ENCODE measurements at regions not wholly inside any gene's neighbourhood (a gene's known extent, or its start where the extent isn't known, plus 50 kb on each side); places are given as distances from the start of the nearest gene placed in this dataset.
A peak's percentile ranks its signal among the peaks of the same experiment; 100 is the strongest.

DNA sequence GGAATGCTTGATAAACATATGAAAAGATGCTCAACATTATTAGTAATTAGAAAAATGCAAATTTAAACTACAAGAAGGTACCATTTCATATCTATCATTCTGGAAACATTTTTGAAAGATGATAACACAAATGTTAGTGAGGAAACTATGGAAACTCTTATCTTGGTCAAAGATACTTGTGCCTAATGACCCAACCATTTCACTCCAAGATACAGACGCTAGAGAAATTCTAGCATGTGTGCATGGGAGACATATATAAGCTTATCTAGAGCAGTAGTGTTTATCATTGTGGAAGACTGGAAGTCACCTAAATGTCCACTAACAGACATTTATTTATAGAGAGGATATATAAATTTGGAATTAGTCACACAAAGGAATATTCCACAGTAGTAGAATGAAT lies 143.1 kb upstream of the HMGA2 start:
- DNase-seq (no peak), FAIRE-seq (no peak)
- Histone ChIP-seq H3K27me3 (ENCODE audit: control insufficient read depth, insufficient read depth, low read length) (no peaks in the 10 kb centered on the region), H3K9me3 (ENCODE audit: control insufficient read depth in 2 of 3, insufficient read depth in 1 of 3, low read length in 3 of 3) (no peaks in the 10 kb centered on the region), H3K9ac (ENCODE audit: low read length in 3 of 3) (no peak overlapping the region), H3K4me3 (ENCODE audit: low read length in 3 of 3) (no peak overlapping the region), H3K4me1 (ENCODE audit: control insufficient read depth in 2 of 3, insufficient read depth in 2 of 3, low read depth in 1 of 3, low read length in 3 of 3) (no peaks in the 10 kb centered on the region), H3K36me3 (ENCODE audit: control insufficient read depth in 2 of 3, insufficient read depth in 3 of 3, low read length in 3 of 3) (no peaks in the 10 kb centered on the region), H3K27ac (ENCODE audit: low read depth in 2 of 2, low read length in 2 of 2) (no peak overlapping the region)
- intact Hi-C loops (cut with DNase I) = no loop called here
- TF ChIP-seq, protein P1, sequence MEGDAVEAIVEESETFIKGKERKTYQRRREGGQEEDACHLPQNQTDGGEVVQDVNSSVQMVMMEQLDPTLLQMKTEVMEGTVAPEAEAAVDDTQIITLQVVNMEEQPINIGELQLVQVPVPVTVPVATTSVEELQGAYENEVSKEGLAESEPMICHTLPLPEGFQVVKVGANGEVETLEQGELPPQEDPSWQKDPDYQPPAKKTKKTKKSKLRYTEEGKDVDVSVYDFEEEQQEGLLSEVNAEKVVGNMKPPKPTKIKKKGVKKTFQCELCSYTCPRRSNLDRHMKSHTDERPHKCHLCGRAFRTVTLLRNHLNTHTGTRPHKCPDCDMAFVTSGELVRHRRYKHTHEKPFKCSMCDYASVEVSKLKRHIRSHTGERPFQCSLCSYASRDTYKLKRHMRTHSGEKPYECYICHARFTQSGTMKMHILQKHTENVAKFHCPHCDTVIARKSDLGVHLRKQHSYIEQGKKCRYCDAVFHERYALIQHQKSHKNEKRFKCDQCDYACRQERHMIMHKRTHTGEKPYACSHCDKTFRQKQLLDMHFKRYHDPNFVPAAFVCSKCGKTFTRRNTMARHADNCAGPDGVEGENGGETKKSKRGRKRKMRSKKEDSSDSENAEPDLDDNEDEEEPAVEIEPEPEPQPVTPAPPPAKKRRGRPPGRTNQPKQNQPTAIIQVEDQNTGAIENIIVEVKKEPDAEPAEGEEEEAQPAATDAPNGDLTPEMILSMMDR (IDR thresholded peaks at IDR 0.05; ENCODE audit: borderline replicate concordance, extremely low read depth, insufficient read depth) = no peak

DNA sequence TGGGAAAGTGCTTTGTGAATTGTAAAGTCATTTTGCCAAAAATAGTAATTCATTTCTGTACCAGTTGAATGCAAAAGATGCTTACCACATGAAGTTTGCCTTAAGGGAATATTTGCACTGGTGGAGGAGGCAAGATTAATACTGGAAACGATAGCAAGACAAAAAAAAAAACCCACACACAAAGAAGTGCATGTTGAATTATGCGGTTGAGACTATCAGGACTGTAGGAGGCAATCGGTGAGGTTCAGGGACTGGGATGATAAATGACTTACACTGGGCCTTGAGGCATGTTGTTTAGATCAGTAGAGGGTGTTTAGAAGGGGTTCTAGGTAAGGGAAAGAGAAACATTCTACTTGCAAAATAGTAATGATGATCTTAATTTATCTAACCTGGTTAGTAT lies 142.2 kb upstream of the HMGA2 start:
- no peaks in the 10 kb centered on the region for H3K9me3 ChIP-seq (ENCODE audit: control insufficient read depth in 2 of 3, insufficient read depth in 1 of 3, low read length in 3 of 3)
- intact Hi-C loops (cut with DNase I) = no loop called here
- H3K27ac ChIP-seq (ENCODE audit: low read depth in 2 of 2, low read length in 2 of 2) = no peak overlapping the region
- no peaks in the 10 kb centered on the region for H3K36me3 ChIP-seq (ENCODE audit: control insufficient read depth in 2 of 3, insufficient read depth in 3 of 3, low read length in 3 of 3)
- no peak overlapping the region for H3K9ac ChIP-seq (ENCODE audit: low read length in 3 of 3)
- no peaks in the 10 kb centered on the region for H3K27me3 ChIP-seq (ENCODE audit: control insufficient read depth, insufficient read depth, low read length)
- TF ChIP-seq, protein P1 (IDR thresholded peaks at IDR 0.05; ENCODE audit: borderline replicate concordance, extremely low read depth, insufficient read depth) = no peak
- no peak overlapping the region for H3K4me3 ChIP-seq (ENCODE audit: low read length in 3 of 3)
- no peaks in the 10 kb centered on the region for H3K4me1 ChIP-seq (ENCODE audit: control insufficient read depth in 2 of 3, insufficient read depth in 2 of 3, low read depth in 1 of 3, low read length in 3 of 3)
- DNase-seq = no peak
- no peak for FAIRE-seq

DNA sequence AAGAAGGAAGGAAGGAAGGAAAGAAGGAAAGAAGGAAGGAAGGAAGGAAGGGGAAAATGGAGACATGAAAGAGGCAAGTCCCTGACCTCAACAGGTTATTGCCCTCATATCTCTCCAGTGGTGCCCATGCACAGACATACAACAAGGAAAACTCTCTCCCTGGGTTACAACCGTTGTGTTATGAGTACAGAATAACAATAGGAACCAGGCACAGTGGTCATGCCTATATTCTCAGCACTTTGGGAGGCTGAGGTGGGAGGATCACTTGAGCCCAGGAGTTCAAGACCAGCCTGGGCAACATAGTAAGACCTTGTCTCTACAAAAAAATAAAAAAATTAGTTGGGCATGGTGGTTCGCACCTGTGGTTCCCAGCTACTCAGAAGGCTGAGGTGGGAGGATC lies 139.4 kb upstream of the HMGA2 start:
- no peak for FAIRE-seq
- H3K9ac ChIP-seq (ENCODE audit: low read length in 3 of 3) = no peak overlapping the region
- no peak overlapping the region for H3K27ac ChIP-seq (ENCODE audit: low read depth in 2 of 2, low read length in 2 of 2)

DNA sequence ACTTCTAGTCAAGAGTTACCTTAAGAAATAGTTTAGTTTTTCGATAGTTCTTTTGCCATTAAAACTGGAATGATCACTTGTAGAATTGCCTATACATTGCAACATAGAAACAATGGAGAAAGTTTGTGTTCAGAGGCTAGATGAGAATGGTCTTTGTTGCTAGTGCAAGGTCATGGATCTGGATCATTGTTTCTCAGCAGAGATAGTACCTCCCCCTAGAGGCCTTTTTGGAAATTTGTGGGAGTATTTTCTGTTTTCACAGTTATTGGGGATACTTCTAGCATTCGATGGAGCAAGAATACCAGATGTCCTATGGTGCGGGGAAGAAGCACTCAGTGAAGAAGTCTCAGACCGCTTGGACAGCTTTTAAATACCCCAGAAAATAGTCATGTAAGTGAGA lies 138.8 kb upstream of the HMGA2 start:
- DNase-seq (no peak), FAIRE-seq (no peak)
- TF ChIP-seq, protein P1 (IDR thresholded peaks at IDR 0.05; ENCODE audit: borderline replicate concordance, extremely low read depth, insufficient read depth) = peak; percentile 29
- H3K27ac ChIP-seq (ENCODE audit: low read depth in 2 of 2, low read length in 2 of 2) = no peak overlapping the region
- intact Hi-C loops (cut with DNase I) = no loop called here
- no peak overlapping the region for H3K4me3 ChIP-seq (ENCODE audit: low read length in 3 of 3)
- no peaks in the 10 kb centered on the region for H3K27me3 ChIP-seq (ENCODE audit: control insufficient read depth, insufficient read depth, low read length)
- H3K4me1 ChIP-seq (ENCODE audit: control insufficient read depth in 2 of 3, insufficient read depth in 2 of 3, low read depth in 1 of 3, low read length in 3 of 3) = no peaks in the 10 kb centered on the region
- no peaks in the 10 kb centered on the region for H3K9me3 ChIP-seq (ENCODE audit: control insufficient read depth in 2 of 3, insufficient read depth in 1 of 3, low read length in 3 of 3)
- no peak overlapping the region for H3K9ac ChIP-seq (ENCODE audit: low read length in 3 of 3)
- H3K36me3 ChIP-seq (ENCODE audit: control insufficient read depth in 2 of 3, insufficient read depth in 3 of 3, low read length in 3 of 3) = no peaks in the 10 kb centered on the region

More for the DNA sequence above, 139.4 kb upstream of the HMGA2 start:
- intact Hi-C loops (cut with DNase I) = no loop called here
- no peak for DNase-seq
- Histone ChIP-seq H3K4me3 (ENCODE audit: low read length in 3 of 3) (no peak overlapping the region), H3K36me3 (ENCODE audit: control insufficient read depth in 2 of 3, insufficient read depth in 3 of 3, low read length in 3 of 3) (no peaks in the 10 kb centered on the region), H3K4me1 (ENCODE audit: control insufficient read depth in 2 of 3, insufficient read depth in 2 of 3, low read depth in 1 of 3, low read length in 3 of 3) (no peaks in the 10 kb centered on the region), H3K9me3 (ENCODE audit: control insufficient read depth in 2 of 3, insufficient read depth in 1 of 3, low read length in 3 of 3) (no peaks in the 10 kb centered on the region), H3K27me3 (ENCODE audit: control insufficient read depth, insufficient read depth, low read length) (no peaks in the 10 kb centered on the region)
- TF ChIP-seq, protein P1 (IDR thresholded peaks at IDR 0.05; ENCODE audit: borderline replicate concordance, extremely low read depth, insufficient read depth) = no peak
